NOMO-1 (cell line): ENCODE measurements at regions not wholly inside any gene's neighbourhood (a gene's known extent, or its start where the extent isn't known, plus 50 kb on each side); places are given as distances from the start of the nearest gene placed in this dataset.
"Not testable (repeated sequence)": the region's sequence is repeated elsewhere in the genome, so short reads cannot be mapped to it uniquely, and the experiment has no call there.

ENCODE experiments used
- DNase-seq, 2 experiments: peaks; one replicate each; lab custom pipeline; 2025; ENCODE audit not compliant: unreplicated experiment in 2 of 2; lab: John Stamatoyannopoulos, UW

DNA sequence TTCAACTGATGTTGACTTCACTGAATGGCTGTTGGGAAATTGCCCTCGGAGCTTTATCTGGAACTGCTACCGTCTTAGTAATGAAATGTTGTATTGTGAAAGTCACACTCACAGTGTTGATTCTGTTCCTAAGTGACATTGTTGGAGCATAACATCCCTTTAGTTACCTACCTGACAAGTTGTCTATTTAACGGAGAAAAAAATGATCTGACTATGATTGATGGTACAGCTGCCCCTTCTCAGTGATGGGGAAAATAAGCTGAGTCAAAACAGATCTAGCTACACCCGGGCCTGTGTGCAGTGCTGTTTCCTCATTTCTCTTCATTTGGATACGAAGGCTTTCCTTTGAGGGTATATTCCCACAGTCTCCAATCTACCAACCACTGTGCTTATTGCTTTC, 472.3 kb upstream of the BRINP3 start:
- no peak for DNase-seq

DNA sequence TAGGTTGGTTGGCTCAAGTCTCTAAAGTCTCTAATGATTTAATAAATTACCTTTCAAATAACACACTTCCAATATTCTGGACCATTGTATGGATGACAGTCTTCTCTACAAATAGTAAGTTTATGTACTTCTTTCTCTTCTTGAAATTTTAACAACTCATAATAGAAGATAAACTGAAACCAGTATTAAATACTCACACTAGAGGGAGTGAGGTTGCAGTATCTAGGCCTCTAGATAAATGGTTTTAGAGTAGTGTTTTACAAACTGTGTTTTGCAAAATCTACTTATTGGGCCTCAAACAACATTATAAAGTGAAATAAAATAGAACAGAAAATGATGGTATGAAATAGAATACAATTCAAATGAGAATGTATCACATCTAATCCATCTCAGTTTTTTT, 479.9 kb upstream of the BRINP3 start:
- no peak for DNase-seq

DNA sequence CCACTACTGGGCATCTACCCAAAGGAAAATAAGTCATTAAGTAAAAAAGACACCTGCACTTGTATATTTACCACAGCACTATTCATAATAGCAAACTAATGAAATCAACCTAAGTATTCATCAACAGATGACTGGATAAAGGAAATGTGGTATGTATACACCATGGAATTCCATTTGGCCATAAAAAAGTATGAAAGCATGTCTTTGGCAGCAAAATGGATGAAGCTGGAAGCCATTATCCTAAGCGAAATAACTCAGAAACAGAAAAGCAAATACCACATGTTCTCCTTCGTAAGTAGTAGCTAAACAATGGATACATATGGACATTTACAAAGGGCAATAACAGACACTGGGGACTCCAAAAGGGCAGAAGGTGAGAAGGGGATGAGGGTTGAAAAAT, 485.7 kb upstream of the BRINP3 start:
- DNase-seq: no peak

DNA sequence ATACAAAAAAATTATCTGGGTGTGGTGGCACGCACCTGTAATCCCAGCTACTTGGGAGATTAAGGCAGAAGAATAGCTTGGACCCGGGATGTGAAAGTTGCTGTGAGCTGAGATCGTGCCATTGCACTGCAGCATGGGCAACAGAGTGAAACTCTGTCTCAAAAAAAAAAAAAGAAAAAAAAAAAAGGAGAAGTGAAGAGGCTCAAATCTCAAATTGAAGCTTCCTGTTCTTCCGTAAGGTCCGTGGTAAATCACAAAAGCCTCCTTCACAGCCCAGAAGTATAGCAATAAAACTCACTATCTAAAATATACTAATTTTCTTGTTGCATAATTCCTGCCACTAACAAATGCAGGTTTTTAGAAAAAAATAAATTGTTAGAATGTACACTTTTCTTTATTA, 498.2 kb upstream of the BRINP3 start:
- peak; percentile 0 to 15 for DNase-seq

DNA sequence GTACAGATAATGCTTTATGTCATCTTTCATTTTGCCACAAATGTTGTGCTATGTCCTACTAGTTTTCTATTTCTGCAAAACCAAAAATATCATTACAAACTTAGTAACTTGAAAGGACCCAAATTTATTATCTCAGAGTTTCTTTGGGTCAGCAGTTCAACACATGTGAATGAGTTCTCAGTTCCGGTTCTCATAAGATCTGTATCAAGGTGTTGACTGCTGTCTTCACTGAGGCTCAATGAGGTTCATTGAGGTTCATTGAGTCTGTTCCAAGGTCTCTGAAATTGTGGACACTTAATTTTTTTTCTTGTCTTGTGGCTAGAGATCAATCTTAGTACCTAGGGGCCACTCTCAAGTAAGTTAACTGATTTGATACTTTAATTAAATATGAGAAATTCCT, 525.1 kb upstream of the BRINP3 start:
- DNase-seq: no peak

DNA sequence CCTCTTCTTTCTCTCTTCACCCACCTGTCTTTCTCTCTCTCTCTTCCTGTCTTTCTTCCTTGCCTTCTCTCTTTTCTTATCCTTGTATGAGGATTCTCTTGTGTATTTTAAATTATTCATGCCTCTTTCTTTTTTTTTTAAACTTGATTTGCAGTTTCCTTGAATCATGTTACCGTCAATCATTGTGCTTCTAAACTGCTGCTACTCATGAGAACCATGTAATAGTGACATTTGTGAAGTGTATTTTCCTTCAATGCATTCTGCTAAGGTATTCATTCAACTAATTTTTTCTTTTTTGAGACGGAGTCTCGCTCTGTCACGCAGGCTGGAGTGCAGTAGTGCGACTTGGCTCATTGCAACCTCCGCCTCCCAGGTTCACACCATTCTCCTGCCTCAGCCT, 539.1 kb upstream of the BRINP3 start:
- DNase-seq: no peak

DNA sequence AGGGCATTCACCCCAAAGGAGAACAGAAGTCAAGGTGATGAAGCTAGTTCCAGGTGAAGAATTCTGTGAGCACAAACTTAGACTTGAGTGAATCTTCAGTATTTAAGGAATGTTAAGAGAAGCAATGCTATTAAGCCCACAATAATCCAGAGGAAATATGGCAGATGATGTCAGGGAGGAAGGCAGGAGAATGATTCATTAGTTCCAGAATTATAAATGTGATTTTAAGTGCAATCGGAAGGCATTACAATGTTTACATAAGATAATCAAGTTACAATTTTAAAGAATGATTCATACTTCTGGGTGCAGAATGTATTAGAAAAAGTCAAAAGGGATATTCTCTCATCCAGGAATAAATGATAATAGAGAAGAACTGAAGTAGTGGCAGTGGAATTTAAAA, 545.2 kb upstream of the BRINP3 start:
- no peak for DNase-seq

DNA sequence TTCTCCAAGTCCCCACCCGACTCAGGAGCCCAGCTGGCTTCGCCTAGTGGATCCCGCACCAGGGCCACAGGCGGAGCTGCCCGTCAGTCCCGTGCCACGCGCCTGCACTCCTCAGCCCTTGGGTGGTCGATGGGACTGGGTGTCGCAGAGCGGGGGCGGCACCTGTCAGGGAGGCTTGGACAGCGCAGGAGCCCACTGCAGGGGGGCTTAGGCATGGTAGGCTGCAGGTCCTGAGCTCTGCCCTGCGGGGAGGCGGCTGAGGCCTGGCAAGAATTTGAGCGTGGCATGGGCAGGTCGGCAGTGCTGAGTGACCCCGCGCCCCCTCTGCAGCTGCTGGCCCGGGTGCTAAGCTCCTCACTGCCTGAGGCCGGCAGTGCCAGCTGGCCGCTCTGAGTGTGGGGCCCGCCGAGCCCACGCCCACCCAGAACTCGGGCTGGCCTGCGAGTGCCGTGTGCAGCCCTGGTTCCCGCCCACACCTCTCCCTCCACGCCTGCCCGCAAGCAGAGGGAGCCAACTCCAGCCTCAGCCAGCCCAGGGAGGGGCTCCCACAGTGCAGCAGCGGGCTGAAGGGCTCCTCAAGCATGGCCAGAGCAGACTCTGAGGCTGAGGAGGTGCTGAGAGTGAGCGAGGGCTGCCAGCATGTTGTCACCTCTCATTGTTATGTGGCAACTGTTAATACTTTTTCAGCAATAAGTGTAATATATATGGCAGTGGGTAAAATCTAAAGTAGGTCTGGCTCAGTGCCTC, 548.4 kb upstream of the BRINP3 start:
- DNase-seq: no peak

DNA sequence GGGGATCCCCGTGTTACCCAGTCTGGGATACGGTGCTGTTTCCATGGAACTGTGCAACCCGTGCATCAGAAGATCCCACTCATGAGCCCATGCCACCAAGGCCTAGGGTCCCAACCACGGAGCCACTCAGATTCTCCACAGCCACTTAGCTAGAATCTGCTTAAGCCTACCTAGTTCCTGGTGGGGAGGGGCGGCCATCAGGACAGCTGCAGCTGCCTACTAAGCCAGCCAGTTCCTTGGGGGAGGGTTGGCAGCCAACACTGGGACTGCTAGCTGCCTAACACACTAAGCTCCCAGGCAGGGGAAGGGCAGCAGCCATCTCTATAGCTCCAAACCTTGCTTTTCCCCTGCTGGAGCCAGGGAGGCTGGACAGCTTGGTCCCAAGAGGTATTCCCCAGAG, 549.2 kb upstream of the BRINP3 start:
- DNase-seq: no peak

DNA sequence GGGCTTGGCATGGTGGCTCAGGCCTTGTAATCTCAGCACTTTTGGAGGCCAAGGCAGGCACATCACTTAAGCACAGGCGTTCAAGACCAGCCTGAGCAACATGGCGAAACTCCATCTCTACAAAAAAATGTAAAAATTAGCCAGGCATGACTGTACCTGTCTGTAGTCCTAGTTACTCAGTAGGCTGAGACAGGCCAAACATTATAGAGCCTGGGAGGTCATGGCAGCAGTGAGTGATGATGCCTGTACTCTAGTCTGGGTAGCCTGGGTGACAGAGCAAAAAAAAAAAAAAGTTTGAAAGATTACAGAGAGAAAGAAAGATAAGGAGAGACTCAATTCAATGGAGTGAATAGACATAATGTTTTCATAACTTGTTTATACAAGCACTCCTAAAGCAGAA, 556.5 kb upstream of the BRINP3 start:
- no peak for DNase-seq

DNA sequence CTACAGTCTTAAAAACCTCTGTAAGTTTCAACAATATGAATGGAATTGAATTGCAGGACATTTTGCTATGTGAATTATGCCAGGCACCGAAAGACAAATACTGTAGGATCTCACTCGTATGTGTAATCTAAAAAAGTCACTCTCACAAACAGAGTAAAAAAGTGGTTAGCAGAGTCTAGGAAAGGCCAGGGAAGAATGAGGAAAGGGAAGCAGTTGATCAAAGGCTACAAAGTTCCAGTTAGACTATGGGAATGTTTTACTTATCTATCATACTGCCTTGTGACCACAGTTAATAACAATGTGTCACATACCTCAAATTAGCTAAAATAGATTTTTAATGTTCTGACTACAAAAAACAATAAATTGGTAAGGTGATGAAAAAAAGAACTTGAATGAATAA, 565.4 kb upstream of the BRINP3 start:
- DNase-seq: no peak

DNA sequence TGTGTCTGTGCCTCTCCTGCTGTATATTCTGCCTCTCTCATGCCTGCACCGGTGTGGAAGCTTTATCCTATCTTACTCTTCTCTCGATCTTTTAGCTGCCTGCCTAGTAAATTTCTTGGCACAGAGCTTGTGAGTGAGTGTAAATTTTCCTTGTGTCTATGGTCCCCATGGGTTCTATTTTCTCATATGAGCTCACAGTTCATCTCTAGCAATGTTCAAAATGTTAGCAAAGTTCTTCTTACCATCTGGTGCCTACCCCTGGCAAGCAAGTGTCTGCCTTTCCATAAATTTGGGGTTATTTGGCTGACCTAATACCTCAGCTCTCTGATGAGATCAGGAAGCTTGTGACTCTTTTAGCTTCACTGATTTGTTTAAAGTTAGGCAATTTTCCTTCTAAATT, 572.1 kb upstream of the BRINP3 start:
- DNase-seq: no peak

DNA sequence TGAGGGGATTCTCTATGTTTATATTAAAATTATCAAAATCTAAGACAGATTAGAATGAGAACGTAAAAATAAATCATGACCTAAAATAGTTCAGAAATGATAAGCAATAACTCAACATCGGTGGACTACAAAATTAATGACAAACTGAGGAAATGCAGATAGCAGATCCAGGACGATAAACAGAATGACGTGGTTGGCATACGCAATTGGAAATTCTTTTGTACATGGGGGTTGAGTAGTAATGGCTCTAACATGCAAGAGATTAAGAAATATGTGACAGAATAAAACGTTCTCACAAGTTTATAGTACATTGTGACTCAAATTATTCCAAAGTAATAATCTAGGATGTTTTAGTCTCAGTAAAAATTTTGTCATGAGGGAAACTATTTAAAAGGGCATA, 575.2 kb upstream of the BRINP3 start:
- DNase-seq: no peak

DNA sequence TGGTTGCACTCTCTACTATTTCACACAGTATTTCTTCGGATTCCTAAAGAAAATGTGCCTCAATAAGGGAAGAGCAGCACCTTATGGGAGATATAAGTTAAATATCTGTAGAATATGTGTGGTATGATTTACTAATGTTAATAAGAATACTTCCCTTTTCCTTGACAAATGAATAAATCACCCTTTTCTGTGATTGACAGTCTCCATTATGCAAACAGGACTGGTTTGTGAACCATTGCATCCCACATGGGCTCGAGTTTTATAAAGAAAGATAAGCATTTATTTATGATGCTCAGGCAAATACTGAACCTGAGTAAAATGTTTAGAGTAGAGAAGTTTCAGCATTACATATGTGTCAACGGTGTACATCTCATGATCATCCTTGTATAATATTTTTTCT, 587.7 kb upstream of the BRINP3 start:
- no peak for DNase-seq

DNA sequence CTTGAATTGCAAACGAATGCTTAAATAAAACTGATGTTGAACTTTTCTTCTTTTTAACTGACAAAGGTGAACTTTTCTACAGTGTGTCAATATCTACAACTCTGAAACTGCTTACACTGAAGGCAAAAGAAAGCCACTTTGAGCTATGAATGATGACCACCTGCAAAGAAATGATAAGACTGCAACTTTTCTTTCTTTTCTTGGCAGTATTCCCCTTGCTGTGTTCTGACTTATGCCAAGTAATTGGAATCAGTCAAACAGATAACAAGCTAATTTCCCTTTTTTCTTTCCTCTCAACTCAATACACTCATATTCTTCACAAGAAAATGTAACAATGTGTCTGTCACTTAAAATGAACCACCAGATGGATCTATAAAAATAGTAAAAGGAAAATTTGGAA, 588.1 kb upstream of the BRINP3 start:
- DNase-seq: no peak

DNA sequence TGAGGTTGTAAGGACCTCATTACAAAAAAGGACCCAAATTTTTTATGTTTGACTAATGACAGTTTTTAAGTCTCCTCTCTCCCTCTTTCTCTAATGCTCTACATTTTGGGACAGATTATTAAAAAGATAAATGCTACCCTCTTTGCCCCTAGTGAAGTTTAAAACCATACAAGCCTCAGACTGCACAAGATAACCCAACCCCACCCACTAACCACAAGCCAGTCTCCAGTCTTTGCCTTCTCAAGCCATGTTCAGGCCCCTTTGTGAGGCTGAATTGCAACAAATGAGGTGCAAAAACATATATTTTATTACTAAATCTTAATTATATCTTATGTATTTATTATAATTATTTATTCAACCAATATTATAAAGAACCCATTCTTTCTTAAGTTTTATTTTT, 597.2 kb upstream of the BRINP3 start:
- DNase-seq: no peak

DNA sequence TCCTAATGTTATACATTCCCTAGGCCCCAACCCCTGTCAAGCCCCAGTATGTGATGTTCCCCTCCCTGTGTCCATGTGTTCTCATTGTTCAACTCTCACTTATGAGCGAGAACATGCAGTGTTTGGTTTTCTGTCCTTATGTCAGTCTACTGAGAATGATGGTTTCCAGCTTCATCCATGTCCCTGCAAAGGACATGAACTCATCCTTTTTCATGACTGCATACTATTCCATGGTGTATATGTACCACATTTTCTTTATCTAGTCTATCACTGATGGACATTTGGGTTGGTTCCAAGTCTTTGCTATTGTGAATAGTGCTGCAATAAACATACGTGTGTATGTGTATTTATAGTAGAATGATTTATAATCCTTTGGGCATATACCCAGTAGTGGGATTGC, 605.4 kb upstream of the BRINP3 start:
- DNase-seq: not testable (repeated sequence)

DNA sequence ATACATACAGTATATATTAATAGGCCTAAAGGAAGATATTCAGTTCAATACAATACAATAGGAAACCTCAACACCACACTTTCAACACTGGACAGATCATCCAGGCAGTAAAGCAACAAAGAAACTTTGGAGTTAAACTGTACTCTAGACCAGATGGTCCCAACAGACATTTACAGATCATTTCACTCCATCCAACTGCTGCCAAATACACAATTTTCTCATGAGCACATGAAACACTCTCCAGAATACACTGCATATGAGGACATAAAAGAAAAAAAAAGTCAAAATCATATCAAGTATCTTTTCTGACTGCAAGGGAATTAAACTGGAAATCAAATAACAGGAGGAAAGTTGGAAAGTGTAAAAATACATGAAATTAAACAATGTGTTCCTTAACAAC, 607.5 kb upstream of the BRINP3 start:
- DNase-seq: no peak

DNA sequence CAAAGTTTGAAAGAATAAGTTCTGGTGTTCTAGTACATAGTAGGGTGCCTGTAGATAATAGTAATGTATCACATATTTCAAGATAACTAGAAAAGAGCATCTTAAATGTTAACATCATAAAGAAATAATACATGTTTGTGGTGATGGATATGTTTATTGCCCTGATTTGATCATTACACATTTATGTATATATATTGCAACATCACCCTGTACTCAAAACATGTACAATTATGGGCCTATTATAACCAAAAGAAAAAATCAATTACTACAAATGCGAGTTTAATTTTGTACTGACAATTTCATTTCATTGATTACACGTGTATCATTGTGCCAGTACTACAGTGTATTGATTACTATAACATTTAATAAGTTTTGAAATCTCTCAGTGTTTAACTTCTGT, 609.2 kb upstream of the BRINP3 start:
- DNase-seq: no peak

DNA sequence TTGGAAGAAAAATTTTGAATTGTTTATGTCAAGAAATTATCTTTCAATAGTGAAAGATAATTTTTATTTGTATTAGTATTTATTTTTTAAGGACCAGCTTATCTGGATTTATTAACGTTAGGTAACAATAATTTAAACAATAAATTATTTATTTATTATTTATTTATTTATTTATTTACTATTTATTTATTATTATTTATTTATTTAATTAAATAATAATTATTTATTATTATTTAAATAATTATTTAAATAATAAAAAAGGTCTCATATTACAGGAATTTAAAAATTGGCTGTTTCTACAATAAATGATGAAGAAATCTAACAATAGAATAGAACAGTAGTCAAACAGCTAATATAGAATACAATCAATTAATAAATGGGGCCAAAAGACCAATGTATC, 618.7 kb upstream of the BRINP3 start:
- DNase-seq: no peak

DNA sequence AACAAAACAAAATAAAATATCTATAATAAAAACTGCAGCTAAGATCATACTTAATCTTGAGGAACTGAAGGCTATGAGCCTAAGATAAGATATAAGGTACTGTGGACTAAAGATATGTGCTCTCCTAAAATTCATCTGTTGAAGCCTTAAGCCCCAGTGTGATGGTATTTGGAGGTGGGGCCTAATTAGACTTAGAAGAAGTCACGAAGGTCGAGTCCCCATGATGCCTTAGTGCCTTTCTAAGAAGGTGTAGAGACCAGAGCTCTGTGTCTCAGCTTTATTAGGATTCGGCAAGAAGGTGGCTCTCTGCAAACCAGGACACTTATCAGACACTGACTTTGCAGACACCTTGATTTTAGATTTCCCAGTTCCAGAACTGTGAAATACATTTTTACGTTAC, 622.0 kb upstream of the BRINP3 start:
- DNase-seq: no peak

DNA sequence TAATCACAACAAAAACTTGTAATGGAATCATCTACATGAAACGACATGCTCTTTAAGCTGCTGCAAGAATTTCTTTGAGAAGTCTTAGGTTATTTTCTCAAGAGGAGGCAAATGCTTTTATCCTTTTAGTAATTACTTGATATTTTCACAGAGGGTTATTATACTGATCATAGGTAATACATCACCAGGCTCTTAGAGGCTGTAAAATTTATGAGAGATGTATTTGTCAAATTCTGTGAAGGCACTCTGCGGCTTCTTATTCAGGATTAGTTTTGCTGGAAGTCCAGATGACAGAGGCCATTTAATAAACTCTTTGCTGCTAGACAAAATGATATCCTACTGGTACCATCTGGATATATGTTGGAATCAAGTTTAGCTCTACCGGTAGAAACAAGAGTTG, 624.3 kb upstream of the BRINP3 start:
- DNase-seq: no peak

DNA sequence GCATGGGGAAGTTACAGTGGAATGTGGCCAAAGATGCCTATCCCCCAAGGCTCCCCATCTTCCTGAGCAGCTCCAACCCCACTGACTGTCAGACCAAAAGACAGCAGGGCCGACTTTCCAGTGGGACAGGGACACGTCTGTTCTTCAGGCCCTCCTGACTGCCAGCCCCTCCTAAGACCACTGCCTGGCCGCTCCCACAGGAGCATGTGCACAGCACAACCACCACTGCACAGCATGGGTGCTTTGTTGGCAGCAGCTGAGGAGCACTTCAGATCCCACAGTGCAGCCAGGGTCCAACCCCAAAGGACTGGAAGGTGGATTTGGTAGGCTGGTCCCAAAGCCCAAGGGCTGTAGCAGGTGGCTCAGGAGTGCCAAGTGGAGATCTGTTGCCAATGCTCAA, 648.3 kb upstream of the BRINP3 start:
- no peak for DNase-seq
